Motor neuron (in vitro differentiated cells): ENCODE measurements at regions not wholly inside any gene's neighbourhood (a gene's known extent, or its start where the extent isn't known, plus 50 kb on each side); places are given as distances from the start of the nearest gene placed in this dataset.

Source experiments
- ATAC-seq, 8 experiments: fragments of 200-7000 bp; cut with Tn5 transposase; replicated peaks in 6 of 8; 2 replicates each; pipeline ENCODE4 v1.8.0; 2021; ENCODE audit warnings: mild to moderate bottlenecking in 8 of 8, moderate library complexity in 8 of 8
- H3K27ac ChIP-seq, 2 donors: fragments of 250-450 bp; sonication (Bioruptor Pico); 2 replicates each; pipeline ENCODE4 v1.9.0; 2021; ENCODE audit warnings: antibody characterized with exemption in 2 of 2, mild to moderate bottlenecking in 2 of 2, moderate library complexity in 1 of 2
- H3K4me1 ChIP-seq, 2 donors: fragments of 250-450 bp; sonication (Bioruptor Pico); replicated peaks in 1 of 2; 2 replicates each; pipeline ENCODE4 v1.6.1; 2021; ENCODE audit warnings: antibody characterized with exemption in 2 of 2, mild to moderate bottlenecking in 2 of 2, moderate library complexity in 1 of 2
- H3K4me3 ChIP-seq, 5 donors: fragments of 250-450 bp; sonication (Bioruptor Pico); 2 replicates each; pipeline ENCODE4 v1.9.0; 2021; ENCODE audit warnings: antibody characterized with exemption in 5 of 5, mild to moderate bottlenecking in 5 of 5, moderate library complexity in 4 of 5
- WGBS, 10 experiments: fragments of 450-650 bp; shearing (Covaris generic); methylation state at CpG; one replicate each; pipeline ENCODE4 v1.0.0; 2022; 5-methylcytosine and 5-hydroxymethylcytosine counted together
- in situ Hi-C, 9 experiments: fragments of 400-800 bp; cut with MboI; loops; one replicate each; pipeline ENCODE4 v1.15.0; 2021; ENCODE audit warnings: low sequenced_read_pairs in 9 of 9, low pct_unique_long_range_greater_than_20kb in 2 of 9; ENCODE audit not compliant: unreplicated experiment in 9 of 9

GRCh38 chr9:88927510-88927909, 63.8 kb upstream of the S1PR3 start:
- in situ Hi-C loops = no loop called here
- Histone ChIP-seq H3K4me1 (no peaks in the 10 kb centered on the region), H3K27ac (no peak overlapping the region), H3K4me3 (no peak overlapping the region)
- 50 to 94% (median 77%) methylated on average over 1 to 3 of the region's 3 CpGs; no CpG with 5 or more reads in 2 of the 10 experiments for WGBS, 10 experiments
- no peak for ATAC-seq

GRCh38 chr9:88930716-88931115, 60.6 kb upstream of the S1PR3 start:
- no peak for ATAC-seq
- Histone ChIP-seq H3K4me3 (no peak overlapping the region), H3K4me1 (no peaks in the 10 kb centered on the region), H3K27ac (no peak overlapping the region)
- 40 to 100% (median 68%) methylated on average over 1 to 3 of the region's 3 CpGs for WGBS, 10 experiments
- in situ Hi-C loops = no loop called here

GRCh38 chr9:88932766-88933165, 58.5 kb upstream of the S1PR3 start:
- no peak for ATAC-seq
- no peak overlapping the region for H3K4me3 ChIP-seq
- in situ Hi-C loops = no loop called here

GRCh38 chr9:88933607-88934379, 57.5 kb upstream of the S1PR3 start:
- in situ Hi-C loops = no loop called here
- Histone ChIP-seq H3K27ac (no peak overlapping the region), H3K4me3 (no peak overlapping the region), H3K4me1 (no peaks in the 10 kb centered on the region)
- 40 to 92% (median 76%) methylated on average over 1 to 11 of the region's 11 CpGs; no CpG with 5 or more reads in 1 of the 10 experiments for WGBS, 10 experiments
- ATAC-seq = no peak

More at GRCh38 chr9:88932766-88933165, 58.5 kb upstream of the S1PR3 start:
- 70 to 100% (median 90%) methylated on average over 2 to 13 of the region's 13 CpGs; no CpG with 5 or more reads in 1 of the 10 experiments for WGBS, 10 experiments
- Histone ChIP-seq H3K4me1 (no peaks in the 10 kb centered on the region), H3K27ac (no peak overlapping the region)

- Histone ChIP-seq H3K4me1 (no peaks in the 10 kb centered on the region), H3K27ac (no peak overlapping the region), H3K4me3 (no peak overlapping the region)
- in situ Hi-C loops = no loop called here
- WGBS, 10 experiments = 11 to 100% (median 80%) methylated on average over 1 to 4 of the region's 5 CpGs; no CpG with 5 or more reads in 1 of the 10 experiments
- ATAC-seq = no peak
These were observed 56.3 kb upstream of the S1PR3 start for GRCh38 chr9:88934876-88935535.

GRCh38 chr9:88936132-88936531, 55.1 kb upstream of the S1PR3 start:
- no peak for ATAC-seq
- WGBS, 10 experiments = 32 to 100% (median 87%) methylated on average over 1 to 2 of the region's 2 CpGs; no CpG with 5 or more reads in 1 of the 10 experiments
- Histone ChIP-seq H3K4me3 (no peak overlapping the region), H3K4me1 (no peaks in the 10 kb centered on the region), H3K27ac (no peak overlapping the region)
- in situ Hi-C loops = no loop called here

GRCh38 chr9:88936668-88937067, 54.6 kb upstream of the S1PR3 start:
- H3K4me3 ChIP-seq = no peak overlapping the region
- in situ Hi-C loops = no loop called here
- no peaks in the 10 kb centered on the region for H3K4me1 ChIP-seq
- H3K27ac ChIP-seq = no peak overlapping the region
- ATAC-seq = no peak
- 33 to 100% (median 60%) methylated on average over 2 to 5 of the region's 5 CpGs; no CpG with 5 or more reads in 1 of the 10 experiments for WGBS, 10 experiments

- ATAC-seq = no peak
- no peaks in the 10 kb centered on the region for H3K4me1 ChIP-seq
- 0 to 82% (median 63%) methylated on average over 1 to 3 of the region's 3 CpGs; no CpG with 5 or more reads in 2 of the 10 experiments for WGBS, 10 experiments
- no peak overlapping the region for H3K4me3 ChIP-seq
- in situ Hi-C loops = no loop called here
- no peak overlapping the region for H3K27ac ChIP-seq
These were observed 54.0 kb upstream of the S1PR3 start for GRCh38 chr9:88937248-88937647.

GRCh38 chr9:88938189-88938588, 53.1 kb upstream of the S1PR3 start:
- WGBS, 10 experiments = 28 to 100% (median 85%) methylated on average over 1 to 4 of the region's 4 CpGs; no CpG with 5 or more reads in 1 of the 10 experiments
- Histone ChIP-seq H3K27ac (no peak overlapping the region), H3K4me1 (no peaks in the 10 kb centered on the region), H3K4me3 (no peak overlapping the region)
- peak in 2 of 8 experiments; percentile 46 to 56 for ATAC-seq
- in situ Hi-C loops = no loop called here
